ENCODE measurements at regions not wholly inside any gene's neighbourhood (a gene's known extent, or its start where the extent isn't known, plus 50 kb on each side); places are given as distances from the start of the nearest gene placed in this dataset.

- Histone ChIP-seq H3K27ac (ENCODE audit: low read depth, low read length) (no peak overlapping the region), H3K9me3 (ENCODE audit: control insufficient read depth, insufficient read depth, low read depth, low read length) (no peaks in the 10 kb centered on the region; the same call in 1 of the 2 replicates), H3K9ac (ENCODE audit: low read length) (no peak overlapping the region), H3K27me3 (ENCODE audit: control insufficient read depth, insufficient read depth, low read length) (no peaks in the 10 kb centered on the region), H3K36me3 (ENCODE audit: control insufficient read depth, insufficient read depth, low read length) (no peaks in the 10 kb centered on the region), H3K4me1 (ENCODE audit: control insufficient read depth, insufficient read depth, low read length) (no peaks in the 10 kb centered on the region), H3K4me3 (ENCODE audit: low read depth, low read length) (no peak overlapping the region)
Measured at GRCh38 chr4:31325300-31325699, 605.1 kb downstream of the PCDH7 start.

DNA sequence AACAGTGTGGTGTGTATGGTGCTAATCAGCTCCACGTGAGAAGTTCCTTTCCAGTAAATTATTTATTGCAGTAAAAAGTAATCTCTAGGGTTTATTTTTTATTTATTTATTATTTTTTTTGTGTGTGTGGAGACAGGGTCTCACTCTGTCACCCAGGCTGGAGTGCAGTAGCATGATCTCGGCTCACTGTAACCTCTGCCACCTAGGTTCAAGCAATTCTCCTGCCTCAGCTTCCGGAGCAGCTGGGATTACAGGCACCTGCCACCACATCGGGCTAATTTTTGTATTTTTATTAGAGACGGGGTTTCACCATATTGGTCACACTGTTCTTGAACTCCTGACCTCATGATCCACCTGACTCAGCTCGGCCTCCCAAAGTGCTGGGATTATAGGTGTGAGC is 606.9 kb downstream of the PCDH7 start:
- H3K36me3 ChIP-seq (ENCODE audit: control insufficient read depth, insufficient read depth, low read length): no peaks in the 10 kb centered on the region

GRCh38 chr4:31328932-31329331 is 608.8 kb downstream of the PCDH7 start:
- no peaks in the 10 kb centered on the region for H3K36me3 ChIP-seq (ENCODE audit: control insufficient read depth, insufficient read depth, low read length)
- no peaks in the 10 kb centered on the region; the same call in 1 of the 2 replicates for H3K9me3 ChIP-seq (ENCODE audit: control insufficient read depth, insufficient read depth, low read depth, low read length)
- no peak overlapping the region for H3K4me3 ChIP-seq (ENCODE audit: low read depth, low read length)
- no peaks in the 10 kb centered on the region for H3K4me1 ChIP-seq (ENCODE audit: control insufficient read depth, insufficient read depth, low read length)
- H3K27me3 ChIP-seq (ENCODE audit: control insufficient read depth, insufficient read depth, low read length): no peaks in the 10 kb centered on the region
- H3K9ac ChIP-seq (ENCODE audit: low read length): no peak overlapping the region
- no peak overlapping the region for H3K27ac ChIP-seq (ENCODE audit: low read depth, low read length)

More for the DNA sequence above, 606.9 kb downstream of the PCDH7 start:
- Histone ChIP-seq H3K27ac (ENCODE audit: low read depth, low read length) (no peak overlapping the region), H3K4me1 (ENCODE audit: control insufficient read depth, insufficient read depth, low read length) (no peaks in the 10 kb centered on the region), H3K9me3 (ENCODE audit: control insufficient read depth, insufficient read depth, low read depth, low read length) (no peaks in the 10 kb centered on the region; the same call in 1 of the 2 replicates), H3K27me3 (ENCODE audit: control insufficient read depth, insufficient read depth, low read length) (no peaks in the 10 kb centered on the region), H3K9ac (ENCODE audit: low read length) (no peak overlapping the region), H3K4me3 (ENCODE audit: low read depth, low read length) (no peak overlapping the region)

DNA sequence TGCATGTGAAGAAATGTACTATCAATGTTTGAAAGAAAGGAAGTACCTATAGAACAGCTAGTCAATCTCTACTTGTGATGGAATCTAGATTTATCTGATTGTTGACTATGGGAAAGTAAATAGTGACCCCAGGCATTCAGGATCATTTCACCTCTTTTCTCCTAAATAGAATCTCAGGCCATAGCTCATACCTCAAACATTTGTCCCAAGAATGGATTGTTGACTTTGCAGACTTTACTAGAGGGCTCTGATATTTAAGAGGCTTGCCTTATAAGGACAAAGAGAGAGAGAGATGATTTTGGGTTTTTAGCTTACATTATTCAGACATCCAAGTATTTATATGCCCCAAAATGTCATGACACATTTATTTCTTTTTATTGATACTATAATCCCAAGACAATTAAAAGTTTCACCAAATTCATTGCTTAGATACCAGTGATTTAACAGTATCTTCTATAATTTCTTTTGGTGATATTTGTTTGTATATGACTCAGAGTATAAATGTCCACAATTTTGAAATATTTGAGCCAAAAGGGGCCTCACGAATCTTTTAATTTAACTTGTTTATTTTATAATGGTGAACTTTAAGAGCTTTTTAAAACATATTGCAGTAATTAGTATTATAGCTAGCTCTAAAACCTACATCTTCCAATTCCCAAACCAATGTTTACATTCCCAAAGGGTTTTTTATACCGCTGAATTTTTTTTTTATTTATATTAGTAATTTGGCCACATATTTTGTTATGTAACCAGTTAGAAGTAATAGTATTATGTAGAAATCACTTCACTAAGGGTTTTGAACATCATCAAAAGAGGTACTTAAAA is 614.1 kb downstream of the PCDH7 start:
- Histone ChIP-seq H3K27ac (ENCODE audit: low read depth, low read length) (no peak overlapping the region), H3K27me3 (ENCODE audit: control insufficient read depth, insufficient read depth, low read length) (no peaks in the 10 kb centered on the region), H3K4me3 (ENCODE audit: low read depth, low read length) (no peak overlapping the region), H3K4me1 (ENCODE audit: control insufficient read depth, insufficient read depth, low read length) (no peaks in the 10 kb centered on the region), H3K36me3 (ENCODE audit: control insufficient read depth, insufficient read depth, low read length) (no peaks in the 10 kb centered on the region), H3K9me3 (ENCODE audit: control insufficient read depth, insufficient read depth, low read depth, low read length) (no peaks in the 10 kb centered on the region; the same call in 1 of the 2 replicates), H3K9ac (ENCODE audit: low read length) (no peak overlapping the region)

- Histone ChIP-seq H3K27me3 (ENCODE audit: control insufficient read depth, insufficient read depth, low read length) (no peaks in the 10 kb centered on the region), H3K9ac (ENCODE audit: low read length) (no peak overlapping the region), H3K9me3 (ENCODE audit: control insufficient read depth, insufficient read depth, low read depth, low read length) (no peaks in the 10 kb centered on the region), H3K27ac (ENCODE audit: low read depth, low read length) (no peak overlapping the region), H3K36me3 (ENCODE audit: control insufficient read depth, insufficient read depth, low read length) (no peaks in the 10 kb centered on the region), H3K4me3 (ENCODE audit: low read depth, low read length) (no peak overlapping the region), H3K4me1 (ENCODE audit: control insufficient read depth, insufficient read depth, low read length) (no peaks in the 10 kb centered on the region)
Measured at GRCh38 chr4:31338000-31338399, 617.8 kb downstream of the PCDH7 start.

DNA sequence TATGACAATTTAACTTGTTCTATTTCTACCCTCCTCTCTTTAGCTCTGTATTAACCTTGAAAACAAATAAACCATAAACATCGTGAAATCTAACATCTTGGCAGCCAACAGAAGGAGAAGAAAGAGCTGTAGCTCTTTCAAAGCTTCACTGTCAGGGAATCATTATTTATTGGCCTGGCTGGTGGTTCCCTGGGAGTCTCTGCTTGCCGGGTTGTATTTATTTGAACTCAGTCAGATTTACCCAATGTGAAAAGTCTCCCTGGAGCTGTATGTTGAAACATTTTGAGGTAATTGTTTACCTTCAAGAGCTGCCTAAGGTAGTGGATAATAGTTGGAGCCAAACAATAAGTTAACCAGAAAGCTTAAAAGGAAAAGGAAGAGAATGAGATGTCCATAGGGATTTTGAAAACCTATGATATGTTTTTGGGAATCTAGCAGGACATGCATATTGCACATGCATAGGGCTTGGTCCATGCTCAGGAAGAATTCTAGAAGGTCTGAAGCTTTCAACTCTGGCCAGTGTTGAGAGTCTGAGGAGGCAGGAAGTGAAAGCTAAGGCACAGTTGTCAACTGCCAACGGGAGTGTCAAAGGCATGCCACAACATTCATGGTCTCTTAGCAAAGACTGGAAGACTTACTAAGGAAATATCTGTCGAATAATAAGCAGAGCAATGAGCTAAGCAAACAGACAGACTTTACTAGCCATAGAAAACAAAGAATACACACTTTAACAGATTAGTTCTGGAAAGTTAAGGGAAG is 621.6 kb downstream of the PCDH7 start:
- Histone ChIP-seq H3K36me3 (ENCODE audit: control insufficient read depth, insufficient read depth, low read length) (no peaks in the 10 kb centered on the region), H3K9ac (ENCODE audit: low read length) (no peak overlapping the region), H3K4me1 (ENCODE audit: control insufficient read depth, insufficient read depth, low read length) (no peaks in the 10 kb centered on the region), H3K27me3 (ENCODE audit: control insufficient read depth, insufficient read depth, low read length) (no peaks in the 10 kb centered on the region), H3K9me3 (ENCODE audit: control insufficient read depth, insufficient read depth, low read depth, low read length) (0 out of 2 replicates have a peak, but pooled peaks cover 3% of the 10 kb centered on the region), H3K4me3 (ENCODE audit: low read depth, low read length) (no peak overlapping the region), H3K27ac (ENCODE audit: low read depth, low read length) (no peak overlapping the region)

DNA sequence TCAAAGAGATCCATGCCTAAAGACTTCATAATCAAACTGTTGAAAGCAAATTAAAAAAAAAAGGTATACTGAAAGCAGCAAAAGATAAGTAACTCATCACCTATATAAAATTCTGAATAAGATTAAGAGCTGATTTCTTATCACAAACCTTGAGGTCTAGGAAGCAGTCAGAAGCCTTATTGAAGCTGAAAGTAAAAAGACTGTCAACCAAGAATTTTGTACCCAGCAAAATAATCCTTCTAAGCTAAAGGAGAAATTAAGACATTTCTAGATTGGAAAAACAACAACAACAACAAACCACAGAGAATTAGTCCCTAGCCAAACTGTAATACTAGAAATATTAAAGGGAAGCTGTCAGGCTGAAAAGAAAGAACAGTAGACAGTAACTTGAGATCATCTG is 622.9 kb downstream of the PCDH7 start:
- H3K9ac ChIP-seq (ENCODE audit: low read length): no peak overlapping the region
- H3K4me1 ChIP-seq (ENCODE audit: control insufficient read depth, insufficient read depth, low read length): no peaks in the 10 kb centered on the region
- H3K27me3 ChIP-seq (ENCODE audit: control insufficient read depth, insufficient read depth, low read length): no peaks in the 10 kb centered on the region
- H3K4me3 ChIP-seq (ENCODE audit: low read depth, low read length): no peak overlapping the region
- no peak overlapping the region for H3K27ac ChIP-seq (ENCODE audit: low read depth, low read length)
- H3K36me3 ChIP-seq (ENCODE audit: control insufficient read depth, insufficient read depth, low read length): no peaks in the 10 kb centered on the region
- H3K9me3 ChIP-seq (ENCODE audit: control insufficient read depth, insufficient read depth, low read depth, low read length): 0 out of 2 replicates have a peak, but pooled peaks cover 3% of the 10 kb centered on the region

DNA sequence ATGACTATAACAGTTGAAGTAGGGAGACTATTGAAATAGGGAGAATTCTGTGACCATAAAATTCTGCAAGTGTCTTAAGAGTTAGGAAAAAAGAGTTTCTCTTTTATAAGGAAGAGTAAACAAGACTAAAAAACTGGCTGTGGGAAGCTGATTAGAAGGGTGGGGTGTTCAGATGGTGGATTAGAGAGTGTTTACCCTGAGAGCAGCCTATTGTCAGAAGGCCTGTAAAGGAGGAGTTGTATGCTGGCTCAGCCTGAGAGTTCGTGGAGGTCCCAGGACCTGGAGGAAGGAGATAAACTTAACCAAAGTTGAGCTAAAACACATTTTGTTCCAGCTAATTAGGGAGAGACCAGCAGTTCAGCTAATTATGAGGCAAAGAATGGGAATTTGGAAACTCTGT is 629.7 kb downstream of the PCDH7 start:
- H3K36me3 ChIP-seq (ENCODE audit: control insufficient read depth, insufficient read depth, low read length): no peaks in the 10 kb centered on the region
- no peaks in the 10 kb centered on the region for H3K27me3 ChIP-seq (ENCODE audit: control insufficient read depth, insufficient read depth, low read length)
- no peaks in the 10 kb centered on the region for H3K9me3 ChIP-seq (ENCODE audit: control insufficient read depth, insufficient read depth, low read depth, low read length)
- no peak overlapping the region for H3K4me3 ChIP-seq (ENCODE audit: low read depth, low read length)
- H3K27ac ChIP-seq (ENCODE audit: low read depth, low read length): no peak overlapping the region
- H3K9ac ChIP-seq (ENCODE audit: low read length): no peak overlapping the region
- no peaks in the 10 kb centered on the region for H3K4me1 ChIP-seq (ENCODE audit: control insufficient read depth, insufficient read depth, low read length)

DNA sequence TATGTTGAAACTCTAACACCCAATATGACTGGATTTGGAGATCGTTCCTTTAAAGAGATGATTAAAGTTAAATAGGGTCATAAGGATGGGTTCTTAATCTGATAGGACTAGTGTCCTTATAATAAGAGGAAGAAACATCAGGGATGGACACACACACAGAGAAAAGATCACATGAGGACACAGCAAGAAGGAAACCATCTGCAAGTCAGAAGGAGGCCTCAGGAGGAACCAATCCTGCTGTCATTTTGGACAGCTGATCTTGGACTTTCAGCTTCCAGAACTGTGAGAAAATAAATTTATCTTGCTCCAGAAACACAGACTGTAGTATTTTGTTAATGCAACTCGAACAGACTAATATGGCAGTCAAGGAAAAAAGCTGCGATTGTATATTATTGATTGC is 631.5 kb downstream of the PCDH7 start:
- H3K4me1 ChIP-seq (ENCODE audit: control insufficient read depth, insufficient read depth, low read length): no peaks in the 10 kb centered on the region

DNA sequence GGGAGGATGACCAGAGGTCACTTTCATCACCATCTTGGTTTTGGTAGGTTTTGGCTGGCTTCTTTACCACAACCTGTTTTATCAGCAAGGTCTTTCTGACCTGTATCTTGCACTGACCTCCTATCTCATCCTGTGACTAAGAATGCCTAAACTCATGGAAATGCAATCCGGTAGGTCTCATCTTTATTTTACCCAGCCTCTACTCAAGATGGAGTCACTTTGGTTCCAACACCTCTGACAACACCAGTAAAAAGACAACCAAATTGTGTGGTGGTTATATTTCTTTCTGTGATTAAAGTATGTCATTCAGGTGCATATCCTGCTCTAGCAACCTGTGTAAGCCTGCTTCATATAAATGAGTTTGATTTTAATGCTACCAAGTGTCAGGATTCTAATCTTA is 636.7 kb downstream of the PCDH7 start:
- no peak overlapping the region for H3K27ac ChIP-seq (ENCODE audit: low read depth, low read length)
- H3K9ac ChIP-seq (ENCODE audit: low read length): no peak overlapping the region
- H3K9me3 ChIP-seq (ENCODE audit: control insufficient read depth, insufficient read depth, low read depth, low read length): no peaks in the 10 kb centered on the region
- H3K27me3 ChIP-seq (ENCODE audit: control insufficient read depth, insufficient read depth, low read length): no peaks in the 10 kb centered on the region
- H3K4me1 ChIP-seq (ENCODE audit: control insufficient read depth, insufficient read depth, low read length): no peaks in the 10 kb centered on the region
- no peak overlapping the region for H3K4me3 ChIP-seq (ENCODE audit: low read depth, low read length)
- H3K36me3 ChIP-seq (ENCODE audit: control insufficient read depth, insufficient read depth, low read length): no peaks in the 10 kb centered on the region

More for the DNA sequence above, 631.5 kb downstream of the PCDH7 start:
- no peak overlapping the region for H3K9ac ChIP-seq (ENCODE audit: low read length)
- no peaks in the 10 kb centered on the region for H3K27me3 ChIP-seq (ENCODE audit: control insufficient read depth, insufficient read depth, low read length)
- no peaks in the 10 kb centered on the region for H3K9me3 ChIP-seq (ENCODE audit: control insufficient read depth, insufficient read depth, low read depth, low read length)
- H3K36me3 ChIP-seq (ENCODE audit: control insufficient read depth, insufficient read depth, low read length): no peaks in the 10 kb centered on the region
- H3K4me3 ChIP-seq (ENCODE audit: low read depth, low read length): no peak overlapping the region
- no peak overlapping the region for H3K27ac ChIP-seq (ENCODE audit: low read depth, low read length)

- Histone ChIP-seq H3K36me3 (ENCODE audit: control insufficient read depth, insufficient read depth, low read length) (no peaks in the 10 kb centered on the region), H3K27me3 (ENCODE audit: control insufficient read depth, insufficient read depth, low read length) (no peaks in the 10 kb centered on the region), H3K4me1 (ENCODE audit: control insufficient read depth, insufficient read depth, low read length) (no peaks in the 10 kb centered on the region), H3K4me3 (ENCODE audit: low read depth, low read length) (no peak overlapping the region), H3K9ac (ENCODE audit: low read length) (no peak overlapping the region), H3K9me3 (ENCODE audit: control insufficient read depth, insufficient read depth, low read depth, low read length) (no peaks in the 10 kb centered on the region), H3K27ac (ENCODE audit: low read depth, low read length) (no peak overlapping the region)
Measured at GRCh38 chr4:31360786-31361185, 640.6 kb downstream of the PCDH7 start.
